IMR-90 (cell line): ENCODE measurements at regions not wholly inside any gene's neighbourhood (a gene's known extent, or its start where the extent isn't known, plus 50 kb on each side); places are given as distances from the start of the nearest gene placed in this dataset.

Experiments
- ATAC-seq: fragments of 200-7000 bp; cut with Tn5 transposase; 2 replicates; pipeline ENCODE4 v1.9.1; 2020; ENCODE audit warnings: low read depth, mild to moderate bottlenecking, moderate library complexity
- BruUV-seq: library from RNA; stranded (reverse); fragments of 400-500 nt; replicated peaks from 2 replicates; lab custom pipeline; 2021; lab: Mats Ljungman, UMichigan
- CTCF ChIA-PET: fragments of 300-600 bp; formaldehyde crosslinking; extraction: SDS; loops from one replicate; lab custom pipeline; 2021; ENCODE audit warnings: antibody characterized with exemption; lab: Yijun Ruan, JAX
- POLR2A ChIA-PET: fragments of 300-600 bp; sonication (Branson Sonifier 250); formaldehyde crosslinking; loops from one replicate; lab custom pipeline; 2022; ENCODE audit warnings: antibody characterized with exemption; ENCODE audit not compliant: unreplicated experiment; lab: Charles Lee
- DNase-seq: peaks from one replicate; pipeline ENCODE4 v3.0.0; 2013
- H2AFZ ChIP-seq: replicated peaks from 2 replicates; pipeline ENCODE3; 2013; ENCODE audit warnings: low read length, mild to moderate bottlenecking; ENCODE audit not compliant: poor library complexity
- H2AK5ac ChIP-seq: 2 replicates; pipeline ENCODE4 v1.6.1; 2013; ENCODE audit warnings: low read depth, low read length, inconsistent platforms
- H2AK9ac ChIP-seq: replicated peaks from 2 replicates; pipeline ENCODE3; 2013; ENCODE audit warnings: mild to moderate bottlenecking, low read depth, low read length, moderate library complexity; ENCODE audit not compliant: poor library complexity
- H2BK120ac ChIP-seq: 2 replicates; pipeline ENCODE4 v1.6.1; 2013; ENCODE audit warnings: low read depth, low read length, inconsistent platforms
- H2BK15ac ChIP-seq: 3 replicates; pipeline ENCODE4 v1.6.1; 2013; ENCODE audit warnings: low read depth, low read length, inconsistent platforms
- H2BK20ac ChIP-seq: 2 replicates; pipeline ENCODE4 v1.6.1; 2013; ENCODE audit warnings: low read depth, mild to moderate bottlenecking, inconsistent platforms, low read length, moderate library complexity
- H2BK5ac ChIP-seq: 2 replicates; pipeline ENCODE4 v1.6.1; 2013; ENCODE audit warnings: mild to moderate bottlenecking, low read depth, low read length, inconsistent platforms; ENCODE audit not compliant: poor library complexity, severe bottlenecking
- H3K14ac ChIP-seq: replicated peaks from 2 replicates; pipeline ENCODE4 v1.6.1; 2013; ENCODE audit warnings: low read depth, low read length, inconsistent platforms
- H3K18ac ChIP-seq: 2 replicates; pipeline ENCODE4 v1.6.1; 2013; ENCODE audit warnings: low read depth, low read length, control low read depth
- H3K23ac ChIP-seq: 2 replicates; pipeline ENCODE4 v1.6.1; 2013; ENCODE audit warnings: low read depth, low read length, inconsistent platforms
- H3K27ac ChIP-seq: 2 replicates; pipeline ENCODE4 v1.5.1; 2013; ENCODE audit warnings: mild to moderate bottlenecking, control low read depth, low read length; ENCODE audit not compliant: insufficient read depth
- H3K27me3 ChIP-seq: 2 replicates; pipeline ENCODE4 v1.6.1; 2013; ENCODE audit warnings: low read length; ENCODE audit not compliant: control insufficient read depth, insufficient read depth
- H3K36me3 ChIP-seq: 2 replicates; pipeline ENCODE4 v1.6.1; 2013; ENCODE audit warnings: low read length, mixed read lengths; ENCODE audit not compliant: control insufficient read depth, insufficient read depth
- H3K4ac ChIP-seq: 2 replicates; pipeline ENCODE4 v1.6.1; 2013; ENCODE audit warnings: low read depth, low read length, inconsistent platforms
- H3K4me1 ChIP-seq: 2 replicates; pipeline ENCODE4 v1.6.1; 2013; ENCODE audit warnings: low read length, mixed read lengths; ENCODE audit not compliant: control insufficient read depth, insufficient read depth
- H3K4me2 ChIP-seq: 2 replicates; pipeline ENCODE4 v1.6.1; 2013; ENCODE audit warnings: low read depth, mild to moderate bottlenecking, control low read depth, low read length, moderate library complexity
- H3K4me3 ChIP-seq: 2 replicates; pipeline ENCODE4 v1.5.1; 2013; ENCODE audit warnings: low read depth, mild to moderate bottlenecking, control low read depth, low read length, moderate library complexity; ENCODE audit not compliant: insufficient read depth
- H3K56ac ChIP-seq: 2 replicates; pipeline ENCODE4 v1.6.1; 2013; ENCODE audit warnings: low read length, inconsistent platforms; ENCODE audit not compliant: insufficient read depth; ENCODE audit errors: extremely low read depth
- H3K79me1 ChIP-seq, 2 experiments: 2 replicates each; pipeline ENCODE4 v1.6.1; 2013; ENCODE audit warnings: low read length in 2 of 2, inconsistent platforms in 1 of 2, low read depth in 1 of 2
- H3K9ac ChIP-seq: 2 replicates; pipeline ENCODE4 v1.6.1; 2013; ENCODE audit warnings: low read depth, low read length, control low read depth
- H3K9me1 ChIP-seq: 2 replicates; pipeline ENCODE4 v1.6.1; 2013; ENCODE audit warnings: low read length, inconsistent platforms; ENCODE audit not compliant: insufficient read depth
- H3K9me3 ChIP-seq: 2 replicates; pipeline ENCODE4 v1.6.1; 2013; ENCODE audit warnings: low read length; ENCODE audit not compliant: control insufficient read depth, insufficient read depth
- H4K20me1 ChIP-seq: 2 replicates; pipeline ENCODE4 v1.6.1; 2013; ENCODE audit warnings: low read length, inconsistent platforms; ENCODE audit not compliant: insufficient read depth
- H4K5ac ChIP-seq: 2 replicates; pipeline ENCODE4 v1.6.1; 2013; ENCODE audit warnings: mild to moderate bottlenecking, low read depth, low read length, control low read depth
- H4K8ac ChIP-seq, 2 experiments: 2 replicates each; pipeline ENCODE4 v1.6.1; 2013; ENCODE audit warnings: low read depth in 2 of 2, low read length in 2 of 2, control low read depth in 1 of 2, inconsistent platforms in 1 of 2
- H4K91ac ChIP-seq: 2 replicates; pipeline ENCODE4 v1.6.1; 2013; ENCODE audit warnings: low read depth, low read length, inconsistent platforms; ENCODE audit not compliant: insufficient read depth
- BHLHE40 ChIP-seq: fragments of 150-350 bp; IDR thresholded peaks from 2 replicates; pipeline ENCODE4 v1.6.1; 2016; ENCODE audit warnings: mild to moderate bottlenecking, low read depth, low read length
- CEBPB ChIP-seq: IDR thresholded peaks from 2 replicates; pipeline ENCODE4 v1.6.1; 2012; ENCODE audit warnings: low read depth, low read length, improper control_type of control experiment
- CHD1 ChIP-seq: IDR thresholded peaks from 2 replicates; pipeline ENCODE4 v1.6.1; 2012; ENCODE audit warnings: low read depth, low read length, improper control_type of control experiment
- FOS ChIP-seq: fragments of 150-350 bp; IDR thresholded peaks from 2 replicates; pipeline ENCODE4 v1.6.1; 2016; ENCODE audit warnings: low read depth, low read length
- MAFK ChIP-seq: IDR thresholded peaks from 2 replicates; pipeline ENCODE4 v1.6.1; 2012; ENCODE audit warnings: low read depth, low read length, improper control_type of control experiment
- MAZ ChIP-seq: IDR thresholded peaks from 2 replicates; pipeline ENCODE4 v1.6.1; 2012; ENCODE audit warnings: low read depth, mild to moderate bottlenecking, low read length, improper control_type of control experiment, moderate library complexity, borderline replicate concordance
- MXI1 ChIP-seq: IDR thresholded peaks from 2 replicates; pipeline ENCODE4 v1.6.1; 2012; ENCODE audit warnings: low read depth, mild to moderate bottlenecking, low read length, moderate library complexity, borderline replicate concordance
- NFE2L2 ChIP-seq: fragments of 150-350 bp; IDR thresholded peaks from 2 replicates; pipeline ENCODE4 v1.6.1; 2016; ENCODE audit warnings: low read depth, mild to moderate bottlenecking, low read length
- POLR2A ChIP-seq: IDR thresholded peaks from 2 replicates; pipeline ENCODE4 v1.6.1; 2012; ENCODE audit warnings: mild to moderate bottlenecking, low read depth, low read length
- RAD21 ChIP-seq: IDR thresholded peaks from 2 replicates; pipeline ENCODE4 v1.6.1; 2012; ENCODE audit warnings: low read length, improper control_type of control experiment
- RCOR1 ChIP-seq: IDR thresholded peaks from 2 replicates; pipeline ENCODE4 v1.6.1; 2012; ENCODE audit warnings: mild to moderate bottlenecking, low read length, improper control_type of control experiment; ENCODE audit not compliant: insufficient replicate concordance
- RFX5 ChIP-seq: IDR thresholded peaks from 2 replicates; pipeline ENCODE4 v1.8.0; 2012; ENCODE audit warnings: low read depth, mild to moderate bottlenecking, low read length, moderate library complexity
- SMC3 ChIP-seq: fragments of 150-350 bp; IDR thresholded peaks from 2 replicates; pipeline ENCODE4 v1.6.1; 2016; ENCODE audit warnings: low read depth, mild to moderate bottlenecking, antibody characterized with exemption, low read length, moderate library complexity
- WGBS, 2 experiments: methylation state at CpG; one replicate each; pipeline versions ENCODE4 v1.1.5 to v1.1.7; 2013; ENCODE audit warnings: missing lambda C conversion rate in 2 of 2; ENCODE audit not compliant: insufficient read length in 1 of 2; ENCODE audit errors: extremely low coverage in 2 of 2; 5-methylcytosine and 5-hydroxymethylcytosine counted together
- dilution Hi-C: fragments of 300-500 bp; cut with HindIII; formaldehyde crosslinking; loops from one replicate; pipeline ENCODE4 v1.14.3; 2018; ENCODE audit warnings: low sequenced_read_pairs; ENCODE audit not compliant: unreplicated experiment
- in situ Hi-C: fragments of 300-500 bp; cut with MboI; formaldehyde crosslinking; loops from 3 replicates; pipeline ENCODE4 v1.14.3; 2019; ENCODE audit warnings: low sequenced_read_pairs, inconsistent platforms, mixed read lengths
- intact Hi-C: fragments of 100-400 bp; cut with micrococcal nuclease; formaldehyde crosslinking; loops from 2 replicates; pipeline ENCODE4 v1.10.0; 2022
- TF ChIP-seq, protein P1 (sequence below): fragments of 150-350 bp; IDR thresholded peaks from 2 replicates; pipeline ENCODE4 v1.6.1; 2017; ENCODE audit warnings: mild to moderate bottlenecking, antibody characterized with exemption, low read length, low read depth
- TF ChIP-seq, protein P2 (sequence below): conservative IDR thresholded peaks from 2 replicates; pipeline ENCODE4 v1.5.1; 2012; ENCODE audit warnings: mild to moderate bottlenecking, low read depth, low read length, improper control_type of control experiment
- TF ChIP-seq, protein P3 (sequence below): fragments of 150-350 bp; IDR thresholded peaks from 2 replicates; pipeline ENCODE4 v1.6.1; 2016; ENCODE audit warnings: low read depth, mild to moderate bottlenecking, low read length, moderate library complexity, borderline replicate concordance

GRCh38 chr2:34991508-34992274, 1363.9 kb upstream of the CRIM1 start:
- Histone ChIP-seq H2BK120ac (no peak overlapping the region), H4K5ac (no peak overlapping the region), H2BK15ac (no peak overlapping the region), H2BK5ac (no peak overlapping the region), H3K79me1 (no peaks in the 10 kb centered on the region), H3K4ac (no peak overlapping the region), H4K8ac (no peak overlapping the region), H2AFZ (no peak overlapping the region), H4K91ac (no peak overlapping the region), H2AK9ac (no peak overlapping the region), H3K9ac (no peak overlapping the region), H3K27me3 (no peaks in the 10 kb centered on the region), H3K4me2 (no peak overlapping the region), H4K20me1 (no peaks in the 10 kb centered on the region), H3K56ac (no peak overlapping the region), H2BK20ac (no peak overlapping the region), H3K23ac (no peak overlapping the region), H3K27ac (no peak overlapping the region), H3K14ac (no peak overlapping the region), H3K18ac (no peak overlapping the region), H3K36me3 (no peaks in the 10 kb centered on the region), H3K9me3 (peaks cover 9% of the 10 kb centered on the region; the same call in 1 of the 2 replicates), H3K4me1 (no peaks in the 10 kb centered on the region), H2AK5ac (no peak overlapping the region), H3K4me3 (no peak overlapping the region), H3K9me1 (no peaks in the 10 kb centered on the region)
- ChIA-PET POLR2A (no interaction called here), CTCF (no interaction called here)
- intact Hi-C loops (no loop called here), in situ Hi-C loops (no loop called here), dilution Hi-C loops (no loop called here)
- DNase-seq (no peak), ATAC-seq (no peak)
- TF ChIP-seq, protein P1, sequence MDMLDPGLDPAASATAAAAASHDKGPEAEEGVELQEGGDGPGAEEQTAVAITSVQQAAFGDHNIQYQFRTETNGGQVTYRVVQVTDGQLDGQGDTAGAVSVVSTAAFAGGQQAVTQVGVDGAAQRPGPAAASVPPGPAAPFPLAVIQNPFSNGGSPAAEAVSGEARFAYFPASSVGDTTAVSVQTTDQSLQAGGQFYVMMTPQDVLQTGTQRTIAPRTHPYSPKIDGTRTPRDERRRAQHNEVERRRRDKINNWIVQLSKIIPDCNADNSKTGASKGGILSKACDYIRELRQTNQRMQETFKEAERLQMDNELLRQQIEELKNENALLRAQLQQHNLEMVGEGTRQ: no peak
- TF ChIP-seq MAFK (no peak), RFX5 (no peak), NFE2L2 (no peak), FOS (no peak), CEBPB (no peak), RCOR1 (no peak), POLR2A (no peak), MXI1 (no peak), BHLHE40 (no peak), MAZ (no peak), SMC3 (no peak), CHD1 (no peak), RAD21 (no peak)
- TF ChIP-seq, protein P2, sequence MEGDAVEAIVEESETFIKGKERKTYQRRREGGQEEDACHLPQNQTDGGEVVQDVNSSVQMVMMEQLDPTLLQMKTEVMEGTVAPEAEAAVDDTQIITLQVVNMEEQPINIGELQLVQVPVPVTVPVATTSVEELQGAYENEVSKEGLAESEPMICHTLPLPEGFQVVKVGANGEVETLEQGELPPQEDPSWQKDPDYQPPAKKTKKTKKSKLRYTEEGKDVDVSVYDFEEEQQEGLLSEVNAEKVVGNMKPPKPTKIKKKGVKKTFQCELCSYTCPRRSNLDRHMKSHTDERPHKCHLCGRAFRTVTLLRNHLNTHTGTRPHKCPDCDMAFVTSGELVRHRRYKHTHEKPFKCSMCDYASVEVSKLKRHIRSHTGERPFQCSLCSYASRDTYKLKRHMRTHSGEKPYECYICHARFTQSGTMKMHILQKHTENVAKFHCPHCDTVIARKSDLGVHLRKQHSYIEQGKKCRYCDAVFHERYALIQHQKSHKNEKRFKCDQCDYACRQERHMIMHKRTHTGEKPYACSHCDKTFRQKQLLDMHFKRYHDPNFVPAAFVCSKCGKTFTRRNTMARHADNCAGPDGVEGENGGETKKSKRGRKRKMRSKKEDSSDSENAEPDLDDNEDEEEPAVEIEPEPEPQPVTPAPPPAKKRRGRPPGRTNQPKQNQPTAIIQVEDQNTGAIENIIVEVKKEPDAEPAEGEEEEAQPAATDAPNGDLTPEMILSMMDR: no peak
- TF ChIP-seq, protein P3, sequence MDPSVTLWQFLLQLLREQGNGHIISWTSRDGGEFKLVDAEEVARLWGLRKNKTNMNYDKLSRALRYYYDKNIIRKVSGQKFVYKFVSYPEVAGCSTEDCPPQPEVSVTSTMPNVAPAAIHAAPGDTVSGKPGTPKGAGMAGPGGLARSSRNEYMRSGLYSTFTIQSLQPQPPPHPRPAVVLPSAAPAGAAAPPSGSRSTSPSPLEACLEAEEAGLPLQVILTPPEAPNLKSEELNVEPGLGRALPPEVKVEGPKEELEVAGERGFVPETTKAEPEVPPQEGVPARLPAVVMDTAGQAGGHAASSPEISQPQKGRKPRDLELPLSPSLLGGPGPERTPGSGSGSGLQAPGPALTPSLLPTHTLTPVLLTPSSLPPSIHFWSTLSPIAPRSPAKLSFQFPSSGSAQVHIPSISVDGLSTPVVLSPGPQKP: no peak
- no TSS peak for BruUV-seq
- 83% methylated on average over 5 of the region's 24 CpGs; no CpG with 5 or more reads in 1 of the 2 experiments for WGBS, 2 experiments
